Anterior cingulate cortex (tissue), 58 donors: ENCODE measurements at regions not wholly inside any gene's neighbourhood (a gene's known extent, or its start where the extent isn't known, plus 50 kb on each side); places are given as distances from the start of the nearest gene placed in this dataset.
A peak's percentile ranks its signal among the peaks of the same experiment; 100 is the strongest.
"Not testable (repeated sequence)": the region's sequence is repeated elsewhere in the genome, so short reads cannot be mapped to it uniquely, and the experiment has no call there.

Experiments
- DNase-seq, 58 donors: peaks; one replicate each; lab custom pipeline; 2025; lab: John Stamatoyannopoulos, UW

DNA sequence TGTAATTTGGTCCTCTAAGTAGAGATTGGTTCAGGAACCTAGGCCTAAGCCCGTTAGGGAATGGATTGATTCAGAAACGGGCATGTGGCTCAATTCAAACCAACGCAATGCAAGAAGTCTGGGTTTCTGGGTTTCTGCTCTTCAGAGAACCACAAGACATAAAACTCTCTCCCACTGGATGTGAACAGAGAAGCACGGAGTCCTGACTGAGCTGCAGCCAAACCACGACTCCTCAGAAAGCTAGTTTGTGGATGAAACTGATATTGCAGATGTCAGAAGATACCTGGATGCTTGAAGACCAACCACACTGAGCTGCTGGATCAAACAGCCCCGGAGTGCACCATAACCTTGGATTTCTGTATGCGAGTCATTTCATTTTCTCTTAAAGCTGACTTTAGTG, 50.0 kb downstream of the SOD2 start:
- DNase-seq: no peak

DNA sequence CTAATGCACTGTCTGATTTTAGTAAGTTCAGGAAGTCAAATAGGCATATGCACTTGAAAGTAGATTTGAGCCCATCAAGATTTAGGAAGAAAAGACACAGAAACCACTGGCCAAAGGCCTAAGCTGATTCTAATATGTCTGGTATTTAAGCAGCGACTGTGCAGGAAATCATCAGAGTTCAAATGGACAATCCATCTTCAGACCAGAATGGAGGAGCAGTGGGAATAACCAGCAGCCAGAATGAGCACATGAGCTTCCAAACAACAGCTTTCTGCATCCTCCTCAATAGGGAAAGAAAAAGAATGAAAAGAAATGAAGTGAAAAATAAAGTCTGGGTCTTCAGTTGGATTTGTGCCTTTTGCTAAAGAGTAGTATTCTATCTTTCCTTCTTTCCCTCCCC, 50.6 kb downstream of the SOD2 start:
- no peak for DNase-seq

DNA sequence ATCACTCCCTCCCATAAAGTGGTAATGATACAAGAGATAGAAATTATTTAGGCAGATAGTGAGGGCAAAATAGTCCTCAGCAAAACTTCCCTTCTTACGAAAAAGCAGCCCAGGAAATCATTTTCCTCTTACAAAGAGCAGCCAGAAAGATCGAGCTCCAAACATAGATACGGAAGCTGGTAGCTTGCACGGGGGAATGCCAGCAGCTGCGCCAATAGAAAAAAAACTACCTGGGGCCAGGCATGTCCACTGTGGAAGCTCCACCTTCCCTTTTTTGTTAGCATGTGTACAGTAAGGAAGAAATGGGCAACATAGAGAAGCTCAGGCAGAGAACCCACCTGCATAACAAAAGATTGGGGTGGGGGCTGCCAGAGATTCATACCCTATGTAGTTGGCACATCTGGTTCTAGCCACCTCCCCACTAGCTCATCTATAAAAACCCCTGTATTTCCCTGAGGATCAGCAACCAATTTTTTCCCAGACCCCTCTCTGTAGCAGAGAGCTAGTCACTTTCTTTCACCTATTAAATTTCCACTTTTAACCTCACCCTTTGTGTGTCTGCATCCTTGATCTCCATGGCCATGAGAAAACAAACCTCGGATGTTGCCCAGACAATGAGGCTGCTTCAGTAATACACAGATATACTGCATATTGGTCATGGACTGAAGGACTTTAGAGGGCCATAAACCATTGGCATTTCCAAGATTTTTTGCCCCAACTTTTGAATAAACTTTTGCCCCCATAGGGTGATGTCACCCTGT, 52.1 kb downstream of the SOD2 start:
- no peak for DNase-seq

DNA sequence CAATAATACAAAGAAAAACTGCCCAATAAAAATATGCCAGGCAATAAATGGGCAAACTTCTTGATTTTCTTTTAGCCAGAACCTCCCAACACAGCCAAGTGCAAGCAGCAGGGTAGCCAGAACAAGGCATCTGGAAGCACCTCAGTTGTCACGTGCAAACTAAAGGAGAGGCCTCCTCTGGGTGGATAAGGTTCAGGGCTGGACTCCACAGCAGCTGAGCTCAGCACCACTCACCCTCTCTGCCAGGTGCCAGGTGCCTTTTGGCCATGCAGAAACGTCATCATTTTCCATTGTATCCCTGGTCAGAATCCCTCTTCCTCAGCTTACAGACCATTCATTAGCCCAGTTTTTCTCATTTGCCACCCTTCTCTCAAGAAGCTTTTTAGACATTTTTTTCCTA, 52.7 kb downstream of the SOD2 start:
- DNase-seq: no peak

DNA sequence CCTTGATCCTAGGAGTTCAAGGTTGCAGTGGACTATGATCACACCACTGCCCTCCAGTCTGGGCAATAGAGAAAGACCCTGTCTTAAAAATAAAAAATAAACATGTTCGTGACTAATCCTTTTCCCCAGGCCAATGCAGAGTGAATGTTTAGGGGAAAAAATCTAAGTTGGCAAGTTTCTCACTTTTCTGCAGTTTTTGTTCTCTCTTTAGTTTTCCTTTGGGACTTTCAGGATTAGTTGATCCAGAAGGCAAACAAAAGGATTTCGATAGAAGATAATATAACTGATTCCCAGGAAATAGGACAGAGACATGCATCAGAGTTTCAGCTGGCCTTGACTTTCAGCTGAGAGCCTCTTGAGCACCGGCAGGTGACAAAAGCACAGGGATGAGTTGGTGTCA, 53.3 kb downstream of the SOD2 start:
- no peak for DNase-seq

DNA sequence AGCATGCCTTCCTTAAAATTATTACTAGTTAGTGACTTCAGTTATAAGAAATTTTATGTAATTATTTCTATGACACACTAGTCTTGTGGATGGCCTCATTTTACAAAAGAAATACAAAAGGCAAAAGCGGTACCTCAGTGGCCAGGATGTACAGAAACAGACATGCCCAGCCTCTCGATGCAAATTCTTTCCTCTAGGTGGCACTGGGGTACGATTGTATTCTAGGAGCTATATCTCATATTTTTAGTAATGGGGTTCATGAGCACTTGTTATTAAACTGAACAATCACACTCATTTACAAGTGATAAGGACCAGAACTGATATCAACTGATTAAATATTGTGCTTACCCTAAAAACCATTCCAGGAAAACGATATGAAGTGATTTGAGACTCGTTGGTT, 59.8 kb downstream of the SOD2 start:
- no peak for DNase-seq

DNA sequence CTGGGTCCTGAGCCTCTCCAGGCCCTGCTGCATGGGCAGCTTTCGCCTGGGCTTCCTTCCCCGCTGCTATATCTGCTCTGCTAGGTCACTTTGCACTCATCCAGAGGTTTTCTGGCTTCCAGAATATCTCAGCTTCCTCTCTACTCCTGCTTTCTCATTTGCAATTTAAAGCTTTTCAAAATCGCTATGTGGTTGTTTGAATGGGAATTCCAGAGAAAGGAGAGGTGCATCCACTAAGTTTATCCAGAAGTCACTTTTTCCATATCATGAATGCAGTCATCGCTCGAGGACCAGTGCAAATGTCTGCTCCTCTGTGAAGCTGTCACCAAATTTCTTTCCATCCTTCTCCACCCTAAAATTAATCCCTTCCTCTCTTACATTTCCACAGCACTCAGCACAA, 61.2 kb downstream of the SOD2 start:
- no peak for DNase-seq

DNA sequence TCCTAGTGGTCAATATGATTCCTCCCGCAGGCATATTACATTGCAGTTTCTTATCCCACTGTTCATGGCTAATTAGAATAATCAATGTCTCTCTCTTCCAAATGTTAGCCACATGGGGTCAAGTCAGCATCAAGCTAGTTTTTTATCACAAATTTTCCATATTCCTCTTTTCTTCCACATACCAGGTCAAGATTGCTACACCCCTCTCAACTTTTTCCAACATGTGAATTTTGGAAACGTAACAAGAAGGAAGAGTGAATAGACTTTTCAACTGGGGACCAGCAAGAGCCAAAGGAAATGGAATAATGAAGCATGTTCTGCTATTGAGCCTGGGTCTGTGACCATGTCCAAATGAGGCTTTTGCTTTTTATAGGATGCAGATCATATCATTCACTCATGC, 65.1 kb downstream of the SOD2 start:
- no peak for DNase-seq

DNA sequence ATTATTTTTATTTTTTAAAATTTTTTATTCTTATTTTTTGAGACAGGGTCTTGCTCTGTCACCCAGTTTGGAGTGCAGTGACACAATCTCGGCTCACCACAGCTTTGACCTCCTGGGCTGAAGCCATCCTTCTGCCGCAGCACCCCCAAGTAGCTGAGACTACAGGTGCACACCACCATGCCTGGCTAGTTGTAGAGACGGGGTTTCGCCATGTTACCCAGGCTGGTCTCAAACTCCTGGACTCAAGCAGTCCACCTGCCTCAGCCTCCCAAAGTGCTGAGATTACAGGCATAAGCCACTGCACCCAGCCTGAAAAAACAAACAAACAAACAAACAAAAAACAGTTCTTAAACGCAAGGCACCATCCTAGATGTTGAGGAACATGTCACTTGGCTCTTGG, 66.5 kb downstream of the SOD2 start:
- not testable (repeated sequence) for DNase-seq

DNA sequence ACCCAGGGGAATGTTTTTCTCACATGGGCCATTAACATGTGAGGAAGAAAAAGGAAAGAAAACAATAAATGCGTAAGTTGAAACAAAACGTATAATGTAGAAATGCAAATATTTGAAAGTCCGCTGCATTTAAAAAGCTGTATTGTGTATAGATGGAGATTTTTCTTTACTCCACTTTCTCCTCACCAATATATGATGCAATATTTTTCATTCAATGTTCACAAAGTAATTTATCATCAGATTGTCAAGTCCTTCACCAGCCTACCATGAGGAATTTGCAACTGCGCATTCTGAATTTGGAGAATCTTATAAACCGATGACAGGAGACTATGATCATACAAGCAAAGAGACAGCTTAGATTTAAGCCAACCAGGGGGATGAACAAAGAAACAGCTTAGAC, 69.9 kb downstream of the SOD2 start:
- DNase-seq: no peak

DNA sequence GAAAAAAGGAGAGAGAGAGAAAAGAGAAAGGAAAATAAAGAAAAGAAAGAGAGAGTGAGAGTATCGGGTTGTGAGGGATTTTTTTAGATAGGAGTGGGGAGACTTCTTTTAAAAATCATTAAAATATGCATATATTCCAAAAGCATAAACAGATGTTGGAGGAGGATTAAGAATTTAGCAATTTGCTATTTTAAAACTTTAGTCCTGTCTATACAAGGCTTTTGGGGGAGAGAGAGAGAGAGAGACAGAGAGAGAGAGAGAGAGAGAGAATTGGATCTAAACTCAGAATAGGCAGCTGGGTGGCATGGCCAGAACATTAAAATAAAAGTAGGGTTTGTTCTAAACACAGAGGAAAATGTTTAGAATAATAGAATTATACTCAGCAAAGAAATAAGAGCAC, 72.1 kb downstream of the SOD2 start:
- DNase-seq: no peak

DNA sequence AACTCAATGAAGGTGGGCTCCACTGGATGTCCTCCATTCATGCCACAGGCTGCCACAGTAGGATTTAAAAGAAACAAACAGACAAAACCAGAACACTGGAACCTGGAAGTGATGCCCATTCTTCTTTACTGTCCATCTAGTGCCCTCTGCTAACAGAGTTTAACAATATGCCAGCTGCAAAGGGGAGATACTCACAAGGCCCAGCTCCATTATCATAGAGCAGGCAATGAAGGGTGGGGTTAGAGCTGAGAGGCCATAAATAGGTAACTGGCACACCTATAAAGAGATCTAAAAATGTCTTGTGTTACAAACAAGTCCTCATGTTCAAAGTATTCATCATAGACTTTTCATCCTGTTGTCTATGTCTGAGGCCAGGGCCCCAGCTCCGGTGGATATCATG, 75.6 kb downstream of the SOD2 start:
- DNase-seq: no peak

DNA sequence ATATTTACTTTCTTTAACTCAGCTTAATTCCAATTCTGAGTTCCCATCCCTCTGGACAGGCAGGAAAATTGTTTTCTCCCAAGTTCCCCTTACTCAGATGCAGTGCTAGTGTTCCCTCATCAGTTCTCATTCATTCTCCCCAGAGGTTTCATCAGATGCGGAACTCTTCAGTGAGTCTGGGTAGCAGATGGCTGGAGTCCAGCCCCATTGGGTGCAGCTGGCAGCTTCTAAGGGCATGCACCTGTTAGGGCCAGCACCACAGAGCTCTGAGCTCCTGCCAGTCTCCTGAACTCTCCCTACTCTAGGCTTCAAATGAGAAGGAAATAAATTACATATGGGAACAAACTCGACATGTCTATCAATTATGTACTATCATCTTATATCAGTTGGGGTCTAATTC, 76.6 kb downstream of the SOD2 start:
- peak in 1 of 58 donors; percentile 7 for DNase-seq

DNA sequence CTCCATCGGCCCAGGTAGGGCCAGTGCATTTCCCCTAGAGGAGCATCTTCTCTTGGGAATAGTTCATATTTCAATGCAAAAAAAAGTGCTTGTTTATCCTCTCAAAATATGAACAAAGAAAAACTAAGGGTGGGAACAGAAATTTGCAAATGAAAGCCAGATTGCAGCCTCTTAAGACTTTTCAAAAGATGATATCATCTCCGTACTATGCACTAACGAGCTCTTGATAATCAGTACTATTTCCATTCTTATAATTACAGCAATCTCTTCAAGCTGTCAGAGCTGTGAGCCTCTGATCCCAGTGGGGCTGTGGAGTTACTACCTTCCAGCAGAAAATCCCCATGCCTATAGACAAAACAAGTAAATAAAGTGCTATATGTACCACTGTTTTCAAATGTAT, 77.1 kb downstream of the SOD2 start:
- no peak for DNase-seq

DNA sequence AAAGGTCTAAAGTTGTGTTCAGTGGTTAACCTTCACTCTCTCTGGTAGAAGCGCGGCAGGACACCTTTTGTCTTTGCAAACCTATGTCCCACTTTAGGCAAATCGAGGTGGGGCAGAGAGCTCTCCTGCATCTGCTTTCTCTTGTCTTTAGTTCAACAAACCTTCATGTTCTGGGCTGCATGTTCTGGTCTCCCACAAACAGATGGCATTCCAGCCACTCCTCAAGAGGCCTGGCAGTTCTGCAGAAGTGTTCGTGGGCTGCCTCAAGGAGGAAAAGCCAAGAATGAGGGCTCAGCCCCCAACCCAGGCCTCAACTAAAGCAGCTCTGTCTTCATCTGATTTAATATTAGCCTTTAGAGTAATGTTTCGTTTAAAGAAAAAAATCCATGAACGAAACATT, 82.2 kb downstream of the SOD2 start:
- no peak for DNase-seq

DNA sequence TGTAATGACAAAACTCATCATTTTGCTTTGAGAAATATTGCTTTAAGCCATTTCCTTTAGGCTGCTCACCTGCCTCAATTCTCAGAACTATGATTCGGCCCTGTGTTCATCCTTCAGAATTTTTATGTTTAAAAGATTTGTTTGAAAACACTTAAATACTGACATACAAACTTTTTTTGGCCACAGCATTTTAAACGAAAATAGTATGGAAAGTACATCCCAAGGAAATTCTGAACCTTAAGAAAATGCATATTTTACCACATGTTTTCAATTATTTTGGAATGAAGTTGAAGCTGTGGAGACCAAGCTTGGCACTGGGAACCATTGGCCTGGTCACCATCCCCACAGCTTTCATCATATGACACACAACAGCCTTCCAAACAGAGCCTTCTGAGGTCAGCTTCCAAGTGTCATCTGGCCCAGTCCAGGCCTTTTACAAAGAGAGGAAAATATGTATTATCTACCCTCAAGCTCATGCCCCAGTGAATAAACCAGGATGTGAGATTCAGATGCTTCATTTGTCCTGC, 83.3 kb downstream of the SOD2 start:
- no peak for DNase-seq

DNA sequence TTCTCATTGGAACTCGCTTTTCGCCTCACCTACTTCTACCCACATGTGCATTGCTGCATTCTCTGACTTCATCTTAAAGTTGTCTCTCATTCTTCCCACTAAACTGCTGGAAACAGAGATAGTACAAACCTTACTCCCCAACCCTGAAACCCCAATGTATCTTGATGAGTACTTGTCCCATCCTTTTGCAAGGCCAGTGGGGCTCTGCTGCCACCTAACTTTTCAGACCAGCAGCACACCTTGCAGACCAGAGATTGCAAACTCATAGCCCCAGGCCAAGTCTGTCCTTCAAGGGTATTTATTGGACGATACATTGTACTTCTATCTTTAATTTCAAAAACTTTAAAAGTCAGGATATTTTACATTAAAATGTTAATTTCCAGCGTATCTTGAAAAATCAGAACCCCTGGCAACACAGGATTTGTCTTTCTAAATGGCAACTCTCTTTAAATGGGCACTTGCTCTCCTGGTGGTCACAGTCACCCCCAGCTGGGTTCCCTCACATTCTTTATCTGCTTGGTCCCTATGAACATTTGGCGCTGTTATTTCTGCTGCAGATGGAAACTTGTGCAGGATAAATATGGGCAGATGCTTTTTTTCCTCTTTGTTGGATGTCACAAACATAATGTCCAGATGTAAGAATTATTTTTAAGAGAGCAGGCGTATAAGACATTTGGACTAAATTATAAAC, 83.9 kb downstream of the SOD2 start:
- no peak for DNase-seq

DNA sequence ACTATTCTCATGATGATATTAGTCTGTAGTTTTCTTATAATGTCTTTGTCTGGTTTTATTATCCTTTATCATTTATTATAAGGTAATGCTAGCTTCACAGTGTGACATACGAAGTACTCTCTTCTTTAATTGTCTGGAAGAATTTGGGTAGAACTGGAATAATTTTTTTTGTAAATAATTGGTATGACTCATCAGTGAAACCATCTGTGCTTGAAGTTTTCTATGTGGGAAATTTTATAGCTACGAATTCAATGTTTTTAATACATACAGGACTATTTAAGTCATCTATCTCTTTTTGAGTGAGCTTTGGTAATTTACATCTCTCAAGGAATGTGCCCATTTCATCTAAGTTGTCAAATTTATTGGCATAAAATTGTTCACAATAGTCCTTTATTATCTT, 86.3 kb downstream of the SOD2 start:
- DNase-seq: no peak

DNA sequence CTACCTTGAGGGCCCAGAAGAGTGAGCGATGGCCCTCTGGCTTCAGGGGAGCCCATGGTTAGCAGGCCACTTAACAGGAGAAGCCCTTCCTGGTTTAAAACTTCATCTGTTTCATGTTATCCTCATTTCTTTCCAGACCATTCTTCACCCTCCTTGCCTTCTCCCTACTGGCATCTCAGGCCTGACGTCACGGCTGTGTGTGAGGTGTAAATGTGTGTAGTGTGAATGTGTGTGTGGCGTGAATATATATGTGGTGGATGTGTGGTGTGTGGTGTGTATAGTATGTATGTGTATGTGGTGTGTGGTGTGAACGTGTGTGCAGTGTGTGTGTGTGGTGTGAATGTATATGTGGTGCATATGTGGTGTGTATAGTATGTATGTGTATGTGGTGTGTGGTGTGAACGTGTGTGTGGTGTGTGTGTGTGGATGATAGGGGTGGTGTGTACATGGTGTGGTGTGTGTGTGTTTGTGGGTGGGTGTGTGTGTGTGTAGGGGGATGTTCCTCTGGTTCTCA, 88.5 kb downstream of the SOD2 start:
- DNase-seq: no peak

DNA sequence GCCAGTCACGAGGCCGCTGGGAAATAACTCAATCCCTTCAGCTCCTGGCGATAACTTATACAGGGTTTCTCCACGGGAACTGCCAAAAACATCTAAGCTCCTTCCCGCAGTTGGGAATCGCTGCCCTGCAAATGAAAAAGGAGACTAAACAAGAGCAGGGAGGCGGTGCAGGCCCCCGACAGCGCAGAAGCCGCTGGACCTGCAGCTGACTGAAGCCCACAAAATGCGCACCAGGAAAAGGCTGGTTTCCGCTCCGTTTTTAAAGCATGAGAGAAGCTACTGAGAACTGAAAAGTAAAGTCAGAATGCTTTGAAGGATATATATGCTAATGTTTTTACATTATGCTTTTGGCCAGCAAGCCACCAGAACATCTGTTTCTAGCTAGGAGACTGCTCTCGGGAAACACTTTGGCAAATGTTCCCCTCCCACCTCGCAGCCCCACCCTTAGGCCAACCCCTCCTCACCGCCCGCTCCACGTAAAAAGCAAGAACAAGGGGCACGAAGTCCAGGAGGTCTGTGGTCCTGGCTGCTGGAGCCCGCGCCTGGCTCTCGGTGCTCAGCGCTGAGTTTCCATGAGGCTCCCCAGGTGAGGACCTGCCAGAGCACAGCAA, 90.5 kb downstream of the SOD2 start:
- no peak for DNase-seq

DNA sequence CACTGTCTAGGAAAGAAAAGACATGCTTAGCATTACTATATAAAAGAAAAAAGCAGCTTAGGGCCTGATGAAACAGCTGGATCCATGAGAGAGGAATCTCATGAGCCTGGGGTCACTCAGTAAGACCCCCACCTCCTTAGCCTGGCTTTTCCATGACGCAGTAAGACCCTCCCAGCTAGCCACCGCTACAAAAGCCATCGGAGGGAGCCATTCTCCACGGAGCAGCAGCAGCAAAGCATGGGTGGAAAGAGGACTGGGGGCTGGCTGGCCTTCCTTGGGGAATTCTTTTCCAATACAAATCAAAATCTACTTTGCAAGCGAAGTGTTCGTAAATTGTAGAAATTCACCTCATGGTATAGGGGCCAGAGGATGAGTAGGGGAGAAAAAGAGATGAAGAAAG, 91.8 kb downstream of the SOD2 start:
- no peak for DNase-seq

DNA sequence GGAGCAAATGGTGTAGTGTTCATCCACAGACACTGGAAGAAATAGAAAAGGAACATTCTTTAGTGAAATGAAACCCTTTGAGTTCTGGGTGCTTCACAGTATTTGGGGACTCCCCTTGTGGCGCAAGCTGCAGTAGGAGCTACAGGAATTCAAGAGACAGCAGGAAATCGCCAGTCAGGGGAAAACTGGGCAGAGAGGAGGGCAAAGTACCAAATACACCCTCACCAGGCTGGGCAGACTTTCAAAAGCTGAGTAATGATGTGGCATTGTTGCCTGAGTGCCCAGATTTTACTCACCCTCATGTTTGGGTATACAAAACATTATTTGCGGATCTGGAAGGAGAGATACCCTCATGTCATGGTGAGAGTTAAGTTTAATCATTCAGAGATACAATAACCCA, 97.9 kb downstream of the SOD2 start:
- peak in 29 of 58 donors; percentile 2 to 51 (median 17) for DNase-seq
